ENCODE measurements at regions not wholly inside any gene's neighbourhood (a gene's known extent, or its start where the extent isn't known, plus 50 kb on each side); places are given as distances from the start of the nearest gene placed in this dataset.

GRCh38 chr14:98536256-98536655, 735.7 kb downstream of the BCL11B start:
- Mint-ChIP-seq H3K27ac (no peak overlapping the region), H3K36me3 (ENCODE audit: low read depth) (peaks cover 8% of the 10 kb centered on the region; the same call in 1 of the 2 replicates), H3K4me1 (ENCODE audit: low read depth) (no peaks in the 10 kb centered on the region), H3K9me3 (peaks cover 45% of the 10 kb centered on the region), H3K27me3 (ENCODE audit: insufficient read depth) (0 out of 2 replicates have a peak, but pooled peaks cover 2% of the 10 kb centered on the region), H3K4me3 (no peak overlapping the region)
- TF ChIP-seq CTCF (IDR thresholded peaks at IDR 0.05) = no peak
- no peak for DNase-seq

GRCh38 chr14:98542316-98542715, 729.7 kb downstream of the BCL11B start:
- TF ChIP-seq CTCF (IDR thresholded peaks at IDR 0.05) = no peak
- no peak overlapping the region for H3K4me3 Mint-ChIP-seq

GRCh38 chr14:98543074-98543473, 728.9 kb downstream of the BCL11B start:
- no peak for TF ChIP-seq CTCF (IDR thresholded peaks at IDR 0.05)
- DNase-seq = no peak
- Mint-ChIP-seq H3K27me3 (ENCODE audit: insufficient read depth) (no peaks in the 10 kb centered on the region; the same call in 1 of the 2 replicates), H3K4me1 (ENCODE audit: low read depth) (no peaks in the 10 kb centered on the region), H3K9me3 (peaks cover 49% of the 10 kb centered on the region), H3K4me3 (no peak overlapping the region), H3K36me3 (ENCODE audit: low read depth) (peaks cover 8% of the 10 kb centered on the region), H3K27ac (no peak overlapping the region)

More at GRCh38 chr14:98542316-98542715, 729.7 kb downstream of the BCL11B start:
- peaks cover 8% of the 10 kb centered on the region for H3K36me3 Mint-ChIP-seq (ENCODE audit: low read depth)
- no peaks in the 10 kb centered on the region; the same call in 1 of the 2 replicates for H3K27me3 Mint-ChIP-seq (ENCODE audit: insufficient read depth)
- H3K27ac Mint-ChIP-seq = no peak overlapping the region
- no peaks in the 10 kb centered on the region for H3K4me1 Mint-ChIP-seq (ENCODE audit: low read depth)
- DNase-seq = no peak
- peaks cover 52% of the 10 kb centered on the region for H3K9me3 Mint-ChIP-seq

GRCh38 chr14:98544174-98544573, 727.8 kb downstream of the BCL11B start:
- no peaks in the 10 kb centered on the region; the same call in 1 of the 2 replicates for H3K27me3 Mint-ChIP-seq (ENCODE audit: insufficient read depth)
- H3K9me3 Mint-ChIP-seq = peaks cover 47% of the 10 kb centered on the region
- TF ChIP-seq CTCF (IDR thresholded peaks at IDR 0.05) = no peak
- H3K36me3 Mint-ChIP-seq (ENCODE audit: low read depth) = peaks cover 3% of the 10 kb centered on the region
- H3K27ac Mint-ChIP-seq = no peak overlapping the region
- no peak for DNase-seq
- no peaks in the 10 kb centered on the region for H3K4me1 Mint-ChIP-seq (ENCODE audit: low read depth)
- no peak overlapping the region for H3K4me3 Mint-ChIP-seq

GRCh38 chr14:98545181-98545580, 726.8 kb downstream of the BCL11B start:
- Mint-ChIP-seq H3K27ac (no peak overlapping the region), H3K27me3 (ENCODE audit: insufficient read depth) (no peaks in the 10 kb centered on the region; the same call in 1 of the 2 replicates), H3K36me3 (ENCODE audit: low read depth) (no peaks in the 10 kb centered on the region; the same call in 1 of the 2 replicates), H3K4me3 (no peak overlapping the region), H3K4me1 (ENCODE audit: low read depth) (no peaks in the 10 kb centered on the region), H3K9me3 (peaks cover 49% of the 10 kb centered on the region)
- TF ChIP-seq CTCF (IDR thresholded peaks at IDR 0.05) = no peak
- DNase-seq = no peak
